HUES48 (cell line): ENCODE measurements at regions not wholly inside any gene's neighbourhood (a gene's known extent, or its start where the extent isn't known, plus 50 kb on each side); places are given as distances from the start of the nearest gene placed in this dataset.
A peak's percentile ranks its signal among the peaks of the same experiment; 100 is the strongest.
"Not testable (repeated sequence)": the region's sequence is repeated elsewhere in the genome, so short reads cannot be mapped to it uniquely, and the experiment has no call there.

ENCODE experiments used
- H3K27ac ChIP-seq: one replicate; pipeline ENCODE4 v1.7.0; 2013; ENCODE audit warnings: low read depth, low read length, inconsistent platforms
- H3K27me3 ChIP-seq: 2 replicates; pipeline ENCODE4 v1.6.1; 2013; ENCODE audit warnings: mild to moderate bottlenecking, low read length; ENCODE audit not compliant: control insufficient read depth, insufficient read depth
- H3K36me3 ChIP-seq: 2 replicates; pipeline ENCODE4 v1.6.1; 2013; ENCODE audit warnings: low read length; ENCODE audit not compliant: control insufficient read depth, insufficient read depth
- H3K4me1 ChIP-seq: 2 replicates; pipeline ENCODE4 v1.6.1; 2013; ENCODE audit warnings: mild to moderate bottlenecking, low read length; ENCODE audit not compliant: control insufficient read depth, insufficient read depth
- H3K4me3 ChIP-seq: 2 replicates; pipeline ENCODE4 v1.5.1; 2013; ENCODE audit warnings: mild to moderate bottlenecking, low read depth, low read length
- H3K9ac ChIP-seq: 2 replicates; pipeline ENCODE4 v1.6.1; 2013; ENCODE audit warnings: mild to moderate bottlenecking, low read depth, low read length, moderate library complexity
- H3K9me3 ChIP-seq: 2 replicates; pipeline ENCODE4 v1.6.1; 2013; ENCODE audit warnings: low read length; ENCODE audit not compliant: control insufficient read depth, insufficient read depth

DNA sequence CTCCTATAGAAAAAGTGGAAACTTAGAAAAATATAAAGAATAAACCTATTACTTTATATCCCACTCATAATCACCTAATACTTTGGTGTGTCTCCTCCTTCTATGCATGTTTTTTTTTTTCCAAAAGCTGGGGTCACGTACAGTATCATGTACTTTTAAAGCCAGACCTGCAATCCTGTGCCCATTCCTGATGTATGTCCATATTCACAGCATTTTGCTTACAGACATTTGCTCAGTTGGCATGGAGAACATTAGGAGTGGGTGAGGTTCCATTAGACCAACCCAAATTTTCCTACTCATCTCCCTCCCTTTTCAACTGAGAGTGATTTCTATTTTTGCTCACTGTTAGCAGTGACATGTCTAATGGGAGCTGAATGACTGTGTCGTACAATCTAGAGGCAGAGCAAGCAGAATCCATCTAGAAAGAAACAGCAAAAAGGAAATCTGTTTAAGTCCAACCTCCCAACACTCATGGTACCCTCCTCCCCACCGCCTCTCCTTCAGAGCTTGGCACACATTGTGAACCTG is 195.6 kb upstream of the KLF3 start:
- Histone ChIP-seq H3K27ac (no peak overlapping the region), H3K4me1 (no peaks in the 10 kb centered on the region), H3K4me3 (no peak overlapping the region), H3K9me3 (0 out of 2 replicates have a peak, but pooled peaks cover 6% of the 10 kb centered on the region), H3K36me3 (no peaks in the 10 kb centered on the region), H3K9ac (no peak overlapping the region), H3K27me3 (no peaks in the 10 kb centered on the region)

DNA sequence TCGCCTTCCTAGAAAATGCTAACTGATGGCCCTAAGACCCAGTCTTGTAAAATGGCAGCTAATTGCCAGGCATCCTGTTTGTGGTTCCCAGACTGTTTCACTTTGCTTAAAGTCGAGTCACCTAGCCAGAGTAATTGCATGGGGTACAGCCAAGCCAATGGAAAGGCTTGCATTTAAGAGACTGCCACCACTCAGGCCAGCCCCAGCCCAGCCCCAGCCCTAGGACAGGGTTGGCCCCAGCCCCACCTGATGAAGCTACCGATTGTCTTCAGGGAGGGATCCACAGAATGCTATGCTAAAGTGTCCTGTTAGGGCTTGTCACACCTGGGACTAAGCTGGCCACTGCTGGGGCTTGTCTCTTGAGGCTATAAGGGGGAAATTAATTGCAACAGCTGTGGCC is 194.6 kb upstream of the KLF3 start:
- H3K27ac ChIP-seq = no peak overlapping the region
- H3K27me3 ChIP-seq = no peaks in the 10 kb centered on the region
- H3K4me3 ChIP-seq = no peak overlapping the region
- H3K9me3 ChIP-seq = 0 out of 2 replicates have a peak, but pooled peaks cover 6% of the 10 kb centered on the region
- no peaks in the 10 kb centered on the region for H3K36me3 ChIP-seq
- H3K4me1 ChIP-seq = no peaks in the 10 kb centered on the region
- H3K9ac ChIP-seq = no peak overlapping the region

DNA sequence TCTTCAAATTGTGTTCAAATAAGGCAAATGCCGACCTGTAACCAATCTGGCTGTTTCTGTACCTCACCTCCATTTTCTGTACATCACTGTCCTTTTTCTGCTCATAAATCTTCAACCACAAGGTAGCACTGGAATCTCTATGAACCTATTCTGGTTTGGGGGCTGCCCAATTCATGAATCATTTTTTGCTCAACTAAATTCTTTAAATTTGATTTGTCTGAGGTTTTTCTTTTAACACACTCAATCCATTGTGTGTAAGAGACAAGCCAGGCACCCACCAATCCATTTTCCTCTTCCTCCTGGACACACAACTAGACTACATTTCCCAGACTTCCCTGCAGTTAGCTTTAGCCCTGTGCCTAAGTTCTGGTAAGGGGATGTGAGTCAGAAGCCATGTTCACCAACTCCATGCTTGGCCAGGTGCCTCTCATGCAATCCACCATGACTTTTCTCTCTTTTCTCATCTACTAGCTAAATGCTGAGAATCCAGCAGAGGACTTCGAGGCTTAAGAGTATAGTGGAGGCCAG is 193.2 kb upstream of the KLF3 start:
- no peaks in the 10 kb centered on the region for H3K36me3 ChIP-seq

DNA sequence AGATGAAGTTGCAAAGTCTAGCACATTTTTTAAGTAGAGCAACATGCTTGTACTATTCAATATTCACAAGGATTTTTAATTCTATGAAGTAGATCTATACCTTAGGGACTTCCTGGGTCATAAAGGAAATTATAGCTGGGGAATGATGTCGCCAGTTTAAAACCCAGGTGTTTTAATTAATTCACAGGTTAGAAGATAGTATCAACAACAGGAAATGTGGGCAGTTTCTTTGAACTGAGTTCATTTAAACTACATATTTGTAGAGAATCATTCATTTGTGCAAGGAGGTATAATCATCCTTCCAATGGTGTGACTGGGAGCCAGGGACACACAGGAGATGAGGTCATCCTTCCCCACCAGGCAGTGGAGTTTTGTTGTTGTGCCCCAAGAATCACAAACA is 181.3 kb upstream of the KLF3 start:
- Histone ChIP-seq H3K4me1 (no peaks in the 10 kb centered on the region), H3K27me3 (no peaks in the 10 kb centered on the region), H3K27ac (no peak overlapping the region), H3K4me3 (no peak overlapping the region), H3K9ac (no peak overlapping the region), H3K36me3 (no peaks in the 10 kb centered on the region), H3K9me3 (no peaks in the 10 kb centered on the region)

More for the DNA sequence above, 193.2 kb upstream of the KLF3 start:
- Histone ChIP-seq H3K27me3 (no peaks in the 10 kb centered on the region), H3K4me1 (no peaks in the 10 kb centered on the region), H3K27ac (no peak overlapping the region), H3K9me3 (0 out of 2 replicates have a peak, but pooled peaks cover 6% of the 10 kb centered on the region), H3K9ac (no peak overlapping the region), H3K4me3 (no peak overlapping the region)

DNA sequence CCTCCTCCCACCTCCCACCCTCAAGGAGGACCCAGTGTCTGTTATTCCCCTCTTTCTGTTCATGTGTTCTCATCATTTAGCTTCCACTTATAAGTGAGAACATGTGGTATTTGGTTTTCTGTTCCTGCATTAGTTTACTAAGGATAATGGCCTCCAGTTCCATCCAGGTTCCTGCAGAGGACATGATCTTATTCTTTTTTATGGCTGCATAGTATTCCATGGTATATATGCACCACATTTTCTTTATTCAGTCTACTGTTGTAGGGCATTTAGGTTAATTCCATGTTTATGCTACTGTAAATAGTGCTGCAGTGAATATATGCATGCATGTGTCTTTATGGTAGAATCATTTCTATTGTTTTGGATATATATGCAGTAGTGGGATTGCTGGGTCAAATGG is 180.4 kb upstream of the KLF3 start:
- H3K27me3 ChIP-seq, H3K4me1 ChIP-seq, H3K9ac ChIP-seq, H3K9me3 ChIP-seq, H3K36me3 ChIP-seq, H3K4me3 ChIP-seq, H3K27ac ChIP-seq: not testable (repeated sequence)

DNA sequence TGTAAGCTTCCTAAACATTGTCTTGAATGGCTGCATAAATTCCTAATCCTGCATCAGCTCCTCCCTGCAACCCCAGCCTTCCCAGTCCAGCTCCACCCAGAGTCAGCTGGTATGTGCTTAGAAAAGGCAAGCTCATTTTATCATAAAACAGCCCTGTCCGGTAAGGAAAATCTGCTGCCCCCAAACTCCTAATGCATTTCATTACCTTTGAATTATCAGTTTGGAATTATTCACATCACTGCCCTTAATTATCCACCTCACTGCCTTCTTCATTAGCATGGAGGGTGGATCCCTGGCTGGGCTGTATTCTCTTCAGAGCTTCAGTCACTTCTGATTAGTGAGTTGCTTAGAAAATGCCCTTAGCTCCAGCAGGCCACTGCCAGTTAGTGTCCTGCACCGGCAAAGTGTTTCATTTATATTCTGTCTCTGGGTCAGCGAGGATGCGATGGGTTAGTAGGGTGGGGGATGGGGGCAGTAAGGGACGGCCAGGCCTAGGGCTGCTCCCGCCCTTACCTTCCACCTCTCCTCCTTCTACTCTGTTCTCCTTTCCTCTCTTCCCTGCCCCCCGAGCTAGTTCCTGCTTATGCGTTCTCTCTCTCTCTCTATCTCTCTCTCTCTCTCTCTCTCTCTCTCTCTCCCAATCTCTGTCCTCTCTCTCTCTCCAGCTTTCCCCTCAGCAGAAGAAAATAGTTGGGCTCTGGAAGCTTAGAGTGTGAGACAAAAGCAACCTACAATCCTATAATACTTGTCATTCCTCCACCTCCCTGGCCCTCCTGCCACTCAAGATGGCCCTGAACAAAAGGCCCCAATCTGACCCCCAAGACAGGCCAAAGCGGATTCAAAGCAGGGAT is 174.8 kb upstream of the KLF3 start:
- H3K27ac ChIP-seq = peak overlapping the region; percentile 82
- peak overlapping the region; percentile 37 for H3K4me3 ChIP-seq
- H3K36me3 ChIP-seq = no peaks in the 10 kb centered on the region
- no peaks in the 10 kb centered on the region for H3K9me3 ChIP-seq
- H3K4me1 ChIP-seq = peaks cover 25% of the 10 kb centered on the region
- H3K27me3 ChIP-seq = no peaks in the 10 kb centered on the region
- no peak overlapping the region for H3K9ac ChIP-seq

DNA sequence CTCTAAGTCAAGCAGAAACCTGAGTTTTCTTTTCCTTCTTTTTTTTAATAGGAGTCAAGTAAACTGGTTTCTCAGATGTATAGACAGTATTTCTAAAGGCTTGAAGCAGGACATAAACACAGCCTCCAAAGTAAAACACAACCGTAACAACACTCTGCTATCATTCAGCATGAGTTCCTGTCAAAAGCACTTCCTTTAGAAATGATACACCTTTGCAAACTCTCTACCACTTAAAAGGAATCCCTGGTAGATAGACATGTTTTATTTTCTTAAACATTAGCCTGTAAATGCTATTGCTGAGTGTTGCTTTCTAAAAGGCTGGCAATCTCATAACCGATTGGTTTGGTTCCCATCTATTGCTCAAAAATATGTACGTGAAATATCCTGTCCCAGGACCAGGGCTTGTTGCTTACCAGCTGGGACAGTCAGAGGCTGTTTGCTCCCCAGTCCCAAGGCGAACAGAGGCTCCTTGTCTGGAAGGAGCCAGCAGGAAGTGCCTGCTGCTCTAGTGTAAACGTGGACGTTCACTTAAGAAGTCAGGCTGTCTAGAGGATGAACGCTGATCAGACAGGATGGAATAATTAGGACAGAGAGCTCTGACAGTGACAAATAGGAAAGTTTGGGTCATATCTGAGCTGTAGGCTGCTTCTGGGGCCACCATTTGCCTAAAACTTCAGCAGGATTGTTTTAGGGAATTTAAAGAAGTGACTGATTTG is 173.9 kb upstream of the KLF3 start:
- Histone ChIP-seq H3K4me3 (no peak overlapping the region), H3K36me3 (no peaks in the 10 kb centered on the region), H3K27me3 (no peaks in the 10 kb centered on the region), H3K27ac (peak overlapping the region; percentile 82), H3K4me1 (peaks cover 25% of the 10 kb centered on the region), H3K9ac (no peak overlapping the region), H3K9me3 (no peaks in the 10 kb centered on the region)

DNA sequence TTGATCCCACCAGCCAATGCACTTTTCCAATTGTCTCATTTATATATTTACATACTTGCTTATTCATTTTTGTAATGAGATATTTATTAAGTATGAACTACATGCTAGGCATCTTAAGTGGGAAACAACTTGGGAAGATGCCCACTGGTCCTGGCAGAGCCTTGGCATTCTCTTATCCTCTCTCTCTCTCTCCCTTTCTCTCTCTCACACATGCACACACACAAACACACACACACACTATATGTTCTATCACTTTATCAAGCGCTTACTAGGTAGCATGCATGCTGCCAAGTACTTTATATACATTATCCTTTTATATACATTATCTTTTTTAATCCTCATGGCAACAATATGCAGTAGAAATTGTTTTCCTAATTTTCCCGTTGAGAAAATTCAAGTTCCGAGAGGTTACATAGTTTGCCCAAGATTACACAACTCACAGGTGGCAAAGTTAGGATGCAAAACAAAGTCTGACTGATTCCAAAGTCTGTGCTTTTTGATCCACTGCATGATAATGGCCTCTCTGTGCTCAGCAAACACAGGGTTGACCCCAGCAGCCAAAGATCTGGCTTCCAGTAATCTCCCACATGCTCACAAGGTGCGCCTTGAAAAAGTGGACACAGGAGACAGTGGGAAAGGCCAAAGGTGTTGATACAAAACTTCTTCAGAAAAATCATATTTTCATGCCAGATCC is 173.1 kb upstream of the KLF3 start:
- Histone ChIP-seq H3K4me3 (no peak overlapping the region), H3K27me3 (no peaks in the 10 kb centered on the region), H3K27ac (peak overlapping the region; percentile 82), H3K36me3 (no peaks in the 10 kb centered on the region), H3K9me3 (no peaks in the 10 kb centered on the region), H3K4me1 (peaks cover 32% of the 10 kb centered on the region), H3K9ac (no peak overlapping the region)

DNA sequence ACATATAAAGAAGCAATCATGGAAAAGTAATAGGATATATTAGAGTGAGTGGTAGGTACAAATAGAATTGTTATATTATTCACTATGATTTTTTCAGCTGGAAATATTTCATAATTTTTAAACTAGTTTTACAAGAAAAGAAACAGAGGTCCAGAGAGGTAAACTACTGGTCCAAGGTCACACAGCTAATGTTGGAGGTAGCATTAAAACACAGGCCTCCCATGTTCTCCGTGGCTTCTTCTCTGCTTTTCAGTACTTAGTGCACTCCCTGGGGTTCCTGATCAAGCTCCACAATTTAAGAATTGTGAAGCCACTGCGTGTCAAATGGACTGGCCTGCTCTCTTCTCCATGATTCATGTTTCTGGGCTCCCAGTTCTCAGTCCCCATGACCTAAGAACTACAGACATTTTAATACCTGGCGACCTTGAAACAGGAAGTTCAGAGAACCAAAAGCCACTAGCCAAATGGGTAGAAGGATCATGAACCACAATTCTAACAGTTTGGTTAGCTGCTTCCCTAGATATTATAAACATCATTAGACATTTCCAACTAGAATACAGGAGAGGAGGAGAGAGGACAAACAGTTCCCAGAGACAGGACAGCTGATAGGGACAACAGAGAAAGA is 172.0 kb upstream of the KLF3 start:
- Histone ChIP-seq H3K4me1 (peaks cover 32% of the 10 kb centered on the region), H3K9ac (no peak overlapping the region), H3K36me3 (no peaks in the 10 kb centered on the region), H3K4me3 (no peak overlapping the region), H3K27me3 (no peaks in the 10 kb centered on the region), H3K27ac (no peak overlapping the region), H3K9me3 (no peaks in the 10 kb centered on the region)

DNA sequence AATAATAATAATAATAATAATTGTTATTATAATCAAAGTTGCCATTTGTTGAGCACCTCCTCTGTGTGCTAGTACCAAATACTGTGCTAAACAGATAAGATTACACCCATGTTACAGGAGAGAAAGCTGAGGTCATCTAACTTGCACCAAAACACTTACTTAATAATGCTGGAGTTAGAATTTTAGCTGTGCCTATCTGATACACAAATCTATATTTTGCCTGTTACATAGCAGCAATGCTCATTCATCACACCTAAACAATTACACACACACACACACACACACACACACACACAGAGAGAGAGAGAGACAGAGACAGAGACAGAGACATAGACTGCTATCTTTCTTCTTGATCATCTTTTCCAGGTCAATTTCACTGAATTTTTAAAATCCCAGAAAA is 170.9 kb upstream of the KLF3 start:
- H3K27ac ChIP-seq = no peak overlapping the region
- no peak overlapping the region for H3K9ac ChIP-seq

More for the DNA sequence above, 170.9 kb upstream of the KLF3 start:
- Histone ChIP-seq H3K27me3 (no peaks in the 10 kb centered on the region), H3K4me3 (no peak overlapping the region), H3K36me3 (no peaks in the 10 kb centered on the region), H3K9me3 (no peaks in the 10 kb centered on the region), H3K4me1 (peaks cover 32% of the 10 kb centered on the region)
